CD14-positive monocyte (primary cell): ENCODE measurements at regions not wholly inside any gene's neighbourhood (a gene's known extent, or its start where the extent isn't known, plus 50 kb on each side); places are given as distances from the start of the nearest gene placed in this dataset.

Source experiments
- DNase-seq, 3 donors: peaks; one replicate each; pipeline ENCODE4 v3.0.0-alpha.2; 2011 to 2022
- H2AFZ ChIP-seq: 2 replicates; pipeline ENCODE4 v1.6.0; 2012; ENCODE audit warnings: mild to moderate bottlenecking, low read depth, low read length, inconsistent platforms; ENCODE audit not compliant: insufficient read depth, poor library complexity, severe bottlenecking
- H3K27ac ChIP-seq, 2 donors: 1 replicate in 1 of 2; 2 replicates in 1 of 2; pipeline ENCODE4 v1.5.1; 2012 to 2013; ENCODE audit warnings: low read length in 2 of 2, control low read depth in 1 of 2, inconsistent platforms in 1 of 2, low read depth in 1 of 2, mild to moderate bottlenecking in 1 of 2
- H3K27me3 ChIP-seq, 2 donors: one replicate each; pipeline versions ENCODE4 v1.6.0 to v1.6.1; 2011 to 2013; ENCODE audit warnings: low read length in 2 of 2; ENCODE audit not compliant: control insufficient read depth in 2 of 2, insufficient read depth in 2 of 2
- H3K36me3 ChIP-seq, 2 donors: replicated peaks in 1 of 2; 1 replicate in 1 of 2; 2 replicates in 1 of 2; pipeline versions ENCODE4 v1.5.1 to v1.6.1; 2012 to 2013; ENCODE audit warnings: low read length in 2 of 2, control low read depth in 1 of 2, inconsistent platforms in 1 of 2, mild to moderate bottlenecking in 1 of 2; ENCODE audit not compliant: insufficient read depth in 2 of 2, control insufficient read depth in 1 of 2
- H3K4me1 ChIP-seq, 2 donors: 1 replicate in 1 of 2; 2 replicates in 1 of 2; pipeline versions ENCODE4 v1.5.1 to v1.6.1; 2012 to 2013; ENCODE audit warnings: low read length in 2 of 2, control low read depth in 1 of 2, inconsistent platforms in 1 of 2, mild to moderate bottlenecking in 1 of 2, moderate library complexity in 1 of 2; ENCODE audit not compliant: insufficient read depth in 2 of 2, control insufficient read depth in 1 of 2
- H3K4me2 ChIP-seq: replicated peaks from 2 replicates; pipeline ENCODE3; 2012; ENCODE audit warnings: low read length, moderate library complexity, mild to moderate bottlenecking; ENCODE audit not compliant: poor library complexity, severe bottlenecking; ENCODE audit errors: extremely low read depth
- H3K4me3 ChIP-seq, 3 experiments: fragments of 200-600 bp in 1 of 3; sonication (generic) in 1 of 3; replicated peaks in 1 of 3; 1 replicate in 2 of 3; 2 replicates in 1 of 3; pipeline ENCODE4 v1.5.1; 2011 to 2013; ENCODE audit warnings: low read length in 3 of 3, mild to moderate bottlenecking in 3 of 3, control low read depth in 2 of 3, low read depth in 2 of 3, inconsistent platforms in 1 of 3, moderate library complexity in 1 of 3
- H3K79me2 ChIP-seq: 2 replicates; pipeline ENCODE4 v1.6.0; 2012; ENCODE audit warnings: mild to moderate bottlenecking, control low read depth, inconsistent platforms, low read length, moderate library complexity; ENCODE audit not compliant: insufficient read depth
- H3K9ac ChIP-seq: 2 replicates; pipeline ENCODE4 v1.6.0; 2017; ENCODE audit warnings: low read length, mild to moderate bottlenecking; ENCODE audit not compliant: insufficient read depth, poor library complexity, severe bottlenecking
- H3K9me3 ChIP-seq, 2 donors: replicated peaks in 1 of 2; 1 replicate in 1 of 2; 2 replicates in 1 of 2; pipeline versions ENCODE4 v1.5.1 to v1.6.1; 2012 to 2013; ENCODE audit warnings: low read length in 2 of 2, control low read depth in 1 of 2; ENCODE audit not compliant: control insufficient read depth in 1 of 2, insufficient read depth in 1 of 2
- H4K20me1 ChIP-seq: 2 replicates; pipeline ENCODE4 v1.6.0; 2012; ENCODE audit warnings: mild to moderate bottlenecking, low read length, control low read depth, moderate library complexity; ENCODE audit not compliant: insufficient read depth
- H3K27ac Mint-ChIP-seq, 7 donors: one replicate each; pipeline ENCODE4 v1.8.0; 2020; ENCODE audit warnings: mild to moderate bottlenecking in 7 of 7, mixed read lengths in 7 of 7, moderate library complexity in 6 of 7, inconsistent platforms in 2 of 7
- H3K27me3 Mint-ChIP-seq, 3 donors: one replicate each; pipeline ENCODE4 v1.8.0; 2021 to 2022; ENCODE audit warnings: low read depth in 3 of 3, mild to moderate bottlenecking in 3 of 3, mixed read lengths in 3 of 3, moderate library complexity in 3 of 3, inconsistent platforms in 1 of 3
- H3K36me3 Mint-ChIP-seq, 2 donors: one replicate each; pipeline ENCODE4 v1.8.0; 2020; ENCODE audit warnings: mixed read lengths in 2 of 2, inconsistent platforms in 1 of 2, mild to moderate bottlenecking in 1 of 2
- H3K4me1 Mint-ChIP-seq: one replicate; pipeline ENCODE4 v1.8.0; 2020; ENCODE audit warnings: mild to moderate bottlenecking, mixed read lengths
- H3K4me3 Mint-ChIP-seq, 2 donors: one replicate each; pipeline ENCODE4 v1.8.0; 2020; ENCODE audit warnings: mild to moderate bottlenecking in 2 of 2, mixed read lengths in 2 of 2, moderate library complexity in 1 of 2
- H3K9me3 Mint-ChIP-seq, 7 donors: one replicate each; pipeline ENCODE4 v1.8.0; 2020 to 2022; ENCODE audit warnings: mixed read lengths in 7 of 7, mild to moderate bottlenecking in 6 of 7, moderate library complexity in 6 of 7, inconsistent platforms in 2 of 7
- CTCF ChIP-seq: fragments of 200-600 bp; IDR thresholded peaks from one replicate; pipeline ENCODE4 v1.8.0; 2022; ENCODE audit warnings: antibody characterized with exemption, mild to moderate bottlenecking
- WGBS: methylation state at CpG from one replicate; pipeline ENCODE4 v1.1.5; 2013; ENCODE audit warnings: missing lambda C conversion rate; ENCODE audit not compliant: insufficient coverage; 5-methylcytosine and 5-hydroxymethylcytosine counted together
- intact Hi-C, 2 donors: fragments of 100-400 bp; cut with micrococcal nuclease; formaldehyde crosslinking; loops; one replicate each; pipeline versions ENCODE4 v1.15.0 to v1.15.1; 2023

DNA sequence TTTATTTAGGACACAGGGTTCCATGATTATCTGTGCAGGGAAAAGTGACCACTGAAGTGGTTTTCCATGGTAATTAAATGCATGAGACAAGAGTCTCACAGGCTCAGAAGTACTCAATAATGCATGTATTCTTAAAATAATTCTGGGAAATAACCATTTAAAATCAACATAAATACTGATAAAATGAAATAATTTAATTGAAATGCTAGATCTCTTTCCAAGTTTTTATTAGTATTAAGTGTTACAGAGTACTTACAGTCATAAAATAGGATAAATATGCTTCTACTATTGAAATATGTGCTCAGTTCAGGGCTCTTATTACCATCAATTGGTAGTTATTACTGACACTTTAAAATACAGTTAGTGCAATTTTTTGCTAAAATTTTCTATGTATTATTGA lies 916.0 kb upstream of the GJE1 start:
- Mint-ChIP-seq H3K4me1 (no peaks in the 10 kb centered on the region), H3K4me3 (no peak overlapping the region), H3K9me3 (peaks cover 0 to 12% (median 5%) of the 10 kb centered on the region in 7 donors), H3K27ac (no peak overlapping the region), H3K27me3 (no peaks in the 10 kb centered on the region), H3K36me3 (no peaks in the 10 kb centered on the region)
- Histone ChIP-seq H3K4me3 (no peak overlapping the region), H3K4me1 (no peaks in the 10 kb centered on the region), H3K4me2 (no peak overlapping the region), H3K36me3 (no peaks in the 10 kb centered on the region), H3K79me2 (no peaks in the 10 kb centered on the region), H4K20me1 (no peaks in the 10 kb centered on the region), H3K9me3 (peaks cover 6 to 11% of the 10 kb centered on the region in 2 donors), H3K27me3 (no peaks in the 10 kb centered on the region), H3K27ac (no peak overlapping the region), H2AFZ (no peak overlapping the region), H3K9ac (no peak overlapping the region)
- no peak for DNase-seq
- no peak for TF ChIP-seq CTCF
- intact Hi-C loops, result no loop called here

DNA sequence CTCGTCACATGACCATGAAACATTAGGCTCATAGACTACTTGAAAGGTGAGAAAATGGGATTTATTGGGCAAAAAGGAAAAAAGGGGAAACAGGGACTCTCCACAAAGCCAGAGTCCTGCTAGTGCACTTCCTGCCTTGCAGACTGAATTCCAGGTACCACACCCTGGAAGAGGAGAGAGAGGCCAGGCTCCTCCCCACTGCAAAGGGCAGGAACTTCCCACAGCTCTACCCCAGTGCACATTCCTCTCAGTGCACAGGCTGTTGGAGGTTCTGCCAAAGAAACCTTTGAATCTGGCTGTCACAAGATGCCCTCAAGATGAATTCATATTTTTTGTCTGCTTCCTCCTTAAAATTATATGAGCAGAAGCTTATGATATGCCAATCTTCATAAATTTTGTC lies 920.4 kb upstream of the GJE1 start:
- Mint-ChIP-seq H3K36me3 (no peaks in the 10 kb centered on the region), H3K4me1 (no peaks in the 10 kb centered on the region), H3K27ac (no peak overlapping the region), H3K9me3 (peaks cover 0 to 8% (median 2%) of the 10 kb centered on the region in 7 donors), H3K4me3 (no peak overlapping the region), H3K27me3 (no peaks in the 10 kb centered on the region)
- DNase-seq, result no peak
- no peaks in the 10 kb centered on the region for H4K20me1 ChIP-seq
- TF ChIP-seq CTCF, result no peak
- no peak overlapping the region for H2AFZ ChIP-seq
- H3K27ac ChIP-seq, result no peak overlapping the region
- H3K4me3 ChIP-seq, result no peak overlapping the region
- no peak overlapping the region for H3K4me2 ChIP-seq
- no peaks in the 10 kb centered on the region for H3K4me1 ChIP-seq
- H3K27me3 ChIP-seq, result no peaks in the 10 kb centered on the region
- no peaks in the 10 kb centered on the region for H3K79me2 ChIP-seq
- WGBS, result no CpG with 5 or more reads among the region's 1 CpG
- no peak overlapping the region for H3K9ac ChIP-seq
- peaks cover 0 to 6% of the 10 kb centered on the region in 2 donors for H3K9me3 ChIP-seq
- no peaks in the 10 kb centered on the region for H3K36me3 ChIP-seq
- intact Hi-C loops, result no loop called here
